Dendritic cell treated with granulocyte-macrophage colony-stimulating factor and Interleukin-4, amounts not matched to agents 40 ng/mL and 50 ng/mL, for 4 days (primary cell): ENCODE measurements at regions not wholly inside any gene's neighbourhood (a gene's known extent, or its start where the extent isn't known, plus 50 kb on each side); places are given as distances from the start of the nearest gene placed in this dataset.

Experiments used
- H3K27ac Mint-ChIP-seq: one replicate; pipeline ENCODE4 v1.8.0; 2022; ENCODE audit warnings: mild to moderate bottlenecking, mixed read lengths
- H3K27me3 Mint-ChIP-seq: one replicate; pipeline ENCODE4 v1.8.0; 2022; ENCODE audit warnings: mild to moderate bottlenecking, mixed read lengths
- H3K36me3 Mint-ChIP-seq: one replicate; pipeline ENCODE4 v1.8.0; 2022; ENCODE audit warnings: low read depth, mixed read lengths
- H3K4me1 Mint-ChIP-seq: one replicate; pipeline ENCODE4 v1.8.0; 2022; ENCODE audit warnings: low read depth, mixed read lengths
- H3K4me3 Mint-ChIP-seq: one replicate; pipeline ENCODE4 v1.8.0; 2022; ENCODE audit warnings: mild to moderate bottlenecking, moderate library complexity, mixed read lengths
- H3K9me3 Mint-ChIP-seq: one replicate; pipeline ENCODE4 v1.8.0; 2022; ENCODE audit warnings: mixed read lengths
- intact Hi-C: fragments of 100-400 bp; cut with micrococcal nuclease; formaldehyde crosslinking; loops from one replicate; pipeline ENCODE4 v1.15.0; 2022

- Mint-ChIP-seq H3K4me1 (peaks cover 7% of the 10 kb centered on the region), H3K27me3 (peaks cover 1% of the 10 kb centered on the region), H3K36me3 (no peaks in the 10 kb centered on the region), H3K9me3 (no peaks in the 10 kb centered on the region), H3K27ac (no peak overlapping the region), H3K4me3 (no peak overlapping the region)
- intact Hi-C loops = no loop called here
Measured at GRCh38 chr10:50936335-50936734, 50.9 kb upstream of the A1CF start.

- Mint-ChIP-seq H3K9me3 (no peaks in the 10 kb centered on the region), H3K36me3 (no peaks in the 10 kb centered on the region), H3K27me3 (peaks cover 1% of the 10 kb centered on the region), H3K4me3 (no peak overlapping the region), H3K4me1 (peaks cover 7% of the 10 kb centered on the region), H3K27ac (no peak overlapping the region)
- intact Hi-C loops = no loop called here
Measured at GRCh38 chr10:50937230-50937907, 51.9 kb upstream of the A1CF start.

- Mint-ChIP-seq H3K4me1 (no peaks in the 10 kb centered on the region), H3K27me3 (peaks cover 3% of the 10 kb centered on the region), H3K27ac (no peak overlapping the region), H3K36me3 (no peaks in the 10 kb centered on the region), H3K9me3 (no peaks in the 10 kb centered on the region), H3K4me3 (no peak overlapping the region)
- intact Hi-C loops = no loop called here
Measured at GRCh38 chr10:50941629-50942028, 56.2 kb upstream of the A1CF start.

DNA sequence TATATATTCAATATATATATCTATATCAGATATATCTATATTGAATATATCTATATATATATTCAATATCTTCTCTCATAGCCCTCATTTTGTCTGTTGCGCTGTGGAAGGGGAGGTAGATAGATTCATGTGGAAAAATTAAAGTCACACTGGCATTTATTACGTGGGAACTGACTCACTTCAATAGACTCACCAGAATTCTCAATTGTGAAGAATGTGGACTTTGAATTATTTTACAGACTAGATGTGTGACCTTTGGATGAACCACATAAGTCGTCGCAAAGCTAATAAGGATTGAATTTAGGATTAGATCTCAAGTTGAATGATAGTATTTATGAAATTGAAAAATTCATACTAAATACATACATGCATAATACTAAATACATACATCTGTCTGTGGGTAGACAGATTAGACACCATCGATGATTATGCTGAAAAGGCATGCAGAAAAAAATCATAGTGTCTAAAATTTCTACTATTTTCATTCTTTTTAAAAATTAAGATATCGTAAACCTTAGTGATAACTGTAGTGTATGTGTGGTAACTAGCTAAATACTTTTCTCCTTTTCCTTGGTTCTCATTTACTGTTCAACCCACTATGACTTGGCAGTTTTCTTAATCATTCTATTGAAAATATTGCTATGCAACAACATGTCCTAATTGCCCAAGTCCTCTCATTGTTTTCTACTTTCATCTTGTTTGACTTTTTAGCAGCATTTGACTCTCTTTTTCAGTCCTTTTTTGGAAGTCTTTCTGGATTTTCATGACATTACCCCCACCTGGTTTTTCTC lies 61.8 kb upstream of the A1CF start:
- H3K4me3 Mint-ChIP-seq = no peak overlapping the region
- no peaks in the 10 kb centered on the region for H3K36me3 Mint-ChIP-seq
- intact Hi-C loops = no loop called here
- peaks cover 7% of the 10 kb centered on the region for H3K4me1 Mint-ChIP-seq
- no peaks in the 10 kb centered on the region for H3K9me3 Mint-ChIP-seq
- H3K27ac Mint-ChIP-seq = no peak overlapping the region
- H3K27me3 Mint-ChIP-seq = peaks cover 2% of the 10 kb centered on the region

- peaks cover 7% of the 10 kb centered on the region for H3K4me1 Mint-ChIP-seq
- intact Hi-C loops = no loop called here
- H3K27ac Mint-ChIP-seq = no peak overlapping the region
- H3K9me3 Mint-ChIP-seq = no peaks in the 10 kb centered on the region
- H3K27me3 Mint-ChIP-seq = peaks cover 1% of the 10 kb centered on the region
- no peak overlapping the region for H3K4me3 Mint-ChIP-seq
- H3K36me3 Mint-ChIP-seq = no peaks in the 10 kb centered on the region
Measured at GRCh38 chr10:50951365-50951764, 65.9 kb upstream of the A1CF start.

- Mint-ChIP-seq H3K9me3 (peaks cover 6% of the 10 kb centered on the region), H3K4me3 (no peak overlapping the region)
Measured at GRCh38 chr10:50961297-50961696, 75.9 kb upstream of the A1CF start.

DNA sequence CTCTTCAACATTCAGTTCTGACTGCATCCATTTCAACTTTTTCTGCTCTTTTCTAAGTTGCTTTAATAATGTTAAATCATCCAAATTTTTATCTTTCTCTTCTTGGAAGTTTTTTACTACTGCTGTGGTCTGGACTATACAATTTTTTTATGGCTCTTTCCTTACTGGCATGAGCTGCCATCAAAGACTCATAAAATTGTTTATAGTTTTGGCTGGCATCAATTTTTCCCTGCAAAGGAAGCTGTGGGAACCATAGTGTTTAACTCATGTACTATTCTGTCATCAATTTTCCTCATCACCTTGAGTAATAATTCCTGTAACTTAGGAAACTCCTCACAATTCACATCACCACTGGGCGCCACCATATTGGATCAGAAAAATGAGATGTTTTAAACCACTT lies 77.6 kb upstream of the A1CF start:
- H3K36me3 Mint-ChIP-seq = no peaks in the 10 kb centered on the region
- no peak overlapping the region for H3K27ac Mint-ChIP-seq
- no peaks in the 10 kb centered on the region for H3K27me3 Mint-ChIP-seq
- H3K9me3 Mint-ChIP-seq = peaks cover 6% of the 10 kb centered on the region
- no peaks in the 10 kb centered on the region for H3K4me1 Mint-ChIP-seq
- intact Hi-C loops = no loop called here
- H3K4me3 Mint-ChIP-seq = no peak overlapping the region

More at GRCh38 chr10:50961297-50961696, 75.9 kb upstream of the A1CF start:
- no peaks in the 10 kb centered on the region for H3K27me3 Mint-ChIP-seq
- H3K4me1 Mint-ChIP-seq = no peaks in the 10 kb centered on the region
- intact Hi-C loops = no loop called here
- no peaks in the 10 kb centered on the region for H3K36me3 Mint-ChIP-seq
- no peak overlapping the region for H3K27ac Mint-ChIP-seq

- no peak overlapping the region for H3K27ac Mint-ChIP-seq
- H3K4me3 Mint-ChIP-seq = no peak overlapping the region
- H3K36me3 Mint-ChIP-seq = no peaks in the 10 kb centered on the region
- H3K9me3 Mint-ChIP-seq = no peaks in the 10 kb centered on the region
- H3K27me3 Mint-ChIP-seq = no peaks in the 10 kb centered on the region
- H3K4me1 Mint-ChIP-seq = no peaks in the 10 kb centered on the region
- intact Hi-C loops = no loop called here
Measured at GRCh38 chr10:50968386-50969091, 83.1 kb upstream of the A1CF start.

DNA sequence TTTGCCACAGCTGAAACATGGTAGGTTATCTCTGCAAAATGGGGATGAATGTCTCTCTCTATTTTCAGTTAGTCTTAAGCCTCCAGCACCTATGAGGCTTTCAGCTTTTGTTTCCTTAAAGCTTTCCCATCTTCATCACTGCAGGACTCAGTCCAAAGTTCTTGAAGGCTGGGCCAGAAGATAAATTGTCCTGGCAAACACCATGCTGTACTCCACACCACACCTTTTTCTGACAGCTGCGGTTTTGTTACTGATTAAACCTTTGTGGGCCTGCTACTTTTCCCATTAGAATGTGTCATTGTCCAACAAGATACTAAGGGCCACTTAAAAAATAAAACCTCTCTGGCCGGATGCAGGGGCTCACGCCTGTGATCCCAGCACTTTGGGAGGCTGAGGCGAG lies 87.2 kb upstream of the A1CF start:
- intact Hi-C loops = no loop called here
- Mint-ChIP-seq H3K4me3 (no peak overlapping the region), H3K4me1 (no peaks in the 10 kb centered on the region), H3K9me3 (no peaks in the 10 kb centered on the region), H3K27ac (no peak overlapping the region), H3K36me3 (no peaks in the 10 kb centered on the region), H3K27me3 (no peaks in the 10 kb centered on the region)

- no peaks in the 10 kb centered on the region for H3K36me3 Mint-ChIP-seq
- no peaks in the 10 kb centered on the region for H3K9me3 Mint-ChIP-seq
- H3K27ac Mint-ChIP-seq = no peak overlapping the region
- H3K27me3 Mint-ChIP-seq = no peaks in the 10 kb centered on the region
- H3K4me3 Mint-ChIP-seq = no peak overlapping the region
- H3K4me1 Mint-ChIP-seq = no peaks in the 10 kb centered on the region
- intact Hi-C loops = no loop called here
Measured at GRCh38 chr10:50981385-50981784, 92.9 kb upstream of the PRKG1 start.

DNA sequence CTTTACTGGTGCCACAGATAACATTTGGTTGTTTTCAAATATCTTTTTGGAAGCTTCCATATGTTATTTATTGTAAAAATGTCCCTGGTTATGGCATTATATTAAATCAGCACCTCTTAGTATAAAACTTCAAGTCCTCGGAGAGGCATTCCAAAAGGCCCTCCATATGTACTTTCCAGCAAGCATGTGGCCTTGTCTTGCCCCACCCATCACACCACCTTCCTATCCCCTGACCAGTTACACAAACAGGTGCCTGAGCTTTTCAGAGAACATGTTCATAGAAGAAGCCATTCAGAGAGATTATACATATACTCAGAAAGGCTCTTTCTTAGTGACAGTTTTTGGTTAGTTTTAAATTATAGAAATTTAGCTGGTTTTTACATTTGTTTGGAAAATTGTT lies 92.4 kb upstream of the PRKG1 start:
- H3K27me3 Mint-ChIP-seq = no peaks in the 10 kb centered on the region
- intact Hi-C loops = no loop called here
- no peaks in the 10 kb centered on the region for H3K9me3 Mint-ChIP-seq
- no peaks in the 10 kb centered on the region for H3K36me3 Mint-ChIP-seq
- no peak overlapping the region for H3K4me3 Mint-ChIP-seq
- no peak overlapping the region for H3K27ac Mint-ChIP-seq
- no peaks in the 10 kb centered on the region for H3K4me1 Mint-ChIP-seq

DNA sequence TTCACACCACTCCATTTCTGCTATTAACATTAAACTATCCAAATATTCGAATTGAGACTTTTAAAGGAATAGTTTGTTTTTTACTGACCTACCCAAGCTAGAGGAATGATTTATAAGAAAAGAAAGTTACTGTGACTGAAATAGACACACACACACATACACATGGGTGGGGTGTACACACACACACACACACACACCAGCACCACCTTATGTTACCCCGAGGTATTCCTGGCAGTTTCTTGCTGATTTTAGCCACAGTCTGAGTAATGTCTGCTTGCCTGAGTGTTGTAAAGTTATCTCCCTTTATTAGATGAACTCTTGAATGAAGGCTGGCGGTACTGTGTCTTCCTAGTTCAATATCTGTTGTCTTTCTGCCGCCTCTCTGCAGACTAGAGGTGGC lies 91.3 kb upstream of the PRKG1 start:
- H3K27ac Mint-ChIP-seq = no peak overlapping the region
- no peaks in the 10 kb centered on the region for H3K27me3 Mint-ChIP-seq
- intact Hi-C loops = no loop called here
- no peaks in the 10 kb centered on the region for H3K4me1 Mint-ChIP-seq
- H3K36me3 Mint-ChIP-seq = no peaks in the 10 kb centered on the region
- H3K9me3 Mint-ChIP-seq = no peaks in the 10 kb centered on the region
- H3K4me3 Mint-ChIP-seq = no peak overlapping the region

GRCh38 chr10:50987934-50988333 lies 86.4 kb upstream of the PRKG1 start:
- Mint-ChIP-seq H3K27me3 (peaks cover 32% of the 10 kb centered on the region), H3K27ac (no peak overlapping the region), H3K4me3 (no peak overlapping the region), H3K36me3 (no peaks in the 10 kb centered on the region), H3K4me1 (peaks cover 15% of the 10 kb centered on the region), H3K9me3 (no peaks in the 10 kb centered on the region)
- intact Hi-C loops = no loop called here

- peaks cover 15% of the 10 kb centered on the region for H3K4me1 Mint-ChIP-seq
- H3K27ac Mint-ChIP-seq = no peak overlapping the region
- no peaks in the 10 kb centered on the region for H3K9me3 Mint-ChIP-seq
- H3K4me3 Mint-ChIP-seq = no peak overlapping the region
- H3K27me3 Mint-ChIP-seq = peaks cover 40% of the 10 kb centered on the region
- intact Hi-C loops = no loop called here
- no peaks in the 10 kb centered on the region for H3K36me3 Mint-ChIP-seq
Measured at GRCh38 chr10:50988792-50989191, 85.5 kb upstream of the PRKG1 start.
